Fibroblast of lung (primary cell): ENCODE measurements at regions not wholly inside any gene's neighbourhood (a gene's known extent, or its start where the extent isn't known, plus 50 kb on each side); places are given as distances from the start of the nearest gene placed in this dataset.

Experiments
- EZH2 ChIP-seq: IDR thresholded peaks from 2 replicates; pipeline ENCODE4 v1.5.1; 2012; ENCODE audit warnings: low read length, control low read depth, mild to moderate bottlenecking; ENCODE audit errors: missing control alignments
- TF ChIP-seq, protein P1 (sequence below), 2 donors: IDR thresholded peaks in 1 of 2; conservative IDR thresholded peaks in 1 of 2; 1 replicate in 1 of 2; 2 replicates in 1 of 2; pipeline ENCODE4 v1.5.1; 2011 to 2012; ENCODE audit warnings: low read length in 2 of 2, control low read depth in 1 of 2, inconsistent platforms in 1 of 2, low read depth in 1 of 2, mild to moderate bottlenecking in 1 of 2

DNA sequence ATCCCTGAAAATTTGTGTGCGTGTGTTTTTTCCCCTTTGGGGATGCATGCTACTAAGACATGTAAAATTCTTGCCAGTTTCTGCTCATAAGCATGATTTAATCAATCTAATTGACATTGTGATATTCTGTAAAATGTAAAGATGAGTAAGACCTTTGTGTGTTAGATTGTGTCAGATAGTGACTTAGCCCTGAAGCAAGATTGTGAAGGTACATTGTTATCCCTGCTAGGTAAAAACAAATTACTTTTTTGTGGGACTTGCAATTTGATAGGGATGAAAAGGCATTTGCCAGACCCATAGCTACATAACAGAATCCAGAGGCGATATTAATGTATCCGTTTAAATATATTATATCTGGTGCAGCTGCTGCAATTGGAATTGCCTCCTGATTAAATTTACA lies 338.0 kb downstream of the RWDD3 start:
- TF ChIP-seq, protein P1, sequence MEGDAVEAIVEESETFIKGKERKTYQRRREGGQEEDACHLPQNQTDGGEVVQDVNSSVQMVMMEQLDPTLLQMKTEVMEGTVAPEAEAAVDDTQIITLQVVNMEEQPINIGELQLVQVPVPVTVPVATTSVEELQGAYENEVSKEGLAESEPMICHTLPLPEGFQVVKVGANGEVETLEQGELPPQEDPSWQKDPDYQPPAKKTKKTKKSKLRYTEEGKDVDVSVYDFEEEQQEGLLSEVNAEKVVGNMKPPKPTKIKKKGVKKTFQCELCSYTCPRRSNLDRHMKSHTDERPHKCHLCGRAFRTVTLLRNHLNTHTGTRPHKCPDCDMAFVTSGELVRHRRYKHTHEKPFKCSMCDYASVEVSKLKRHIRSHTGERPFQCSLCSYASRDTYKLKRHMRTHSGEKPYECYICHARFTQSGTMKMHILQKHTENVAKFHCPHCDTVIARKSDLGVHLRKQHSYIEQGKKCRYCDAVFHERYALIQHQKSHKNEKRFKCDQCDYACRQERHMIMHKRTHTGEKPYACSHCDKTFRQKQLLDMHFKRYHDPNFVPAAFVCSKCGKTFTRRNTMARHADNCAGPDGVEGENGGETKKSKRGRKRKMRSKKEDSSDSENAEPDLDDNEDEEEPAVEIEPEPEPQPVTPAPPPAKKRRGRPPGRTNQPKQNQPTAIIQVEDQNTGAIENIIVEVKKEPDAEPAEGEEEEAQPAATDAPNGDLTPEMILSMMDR (conservative IDR thresholded peaks at IDR 0.05 in 1 of 2, IDR thresholded peaks at IDR 0.05 in 1 of 2; ENCODE audit: low read depth in 1 of 2, low read length in 2 of 2), result no peak
- TF ChIP-seq EZH2, result no peak
